PC-9 (cell line): ENCODE measurements at regions not wholly inside any gene's neighbourhood (a gene's known extent, or its start where the extent isn't known, plus 50 kb on each side); places are given as distances from the start of the nearest gene placed in this dataset.

Source experiments
- EZH2 ChIP-seq: fragments of 200-600 bp; sonication (generic); IDR thresholded peaks from 2 replicates; pipeline ENCODE4 v1.8.0; 2017; ENCODE audit warnings: antibody characterized with exemption, low read depth
- TF ChIP-seq, protein P1 (sequence below): fragments of 200-600 bp; sonication (generic); conservative IDR thresholded peaks from 2 replicates; pipeline ENCODE4 v1.6.1; 2017; ENCODE audit warnings: mixed run types, antibody characterized with exemption, mild to moderate bottlenecking, moderate library complexity

DNA sequence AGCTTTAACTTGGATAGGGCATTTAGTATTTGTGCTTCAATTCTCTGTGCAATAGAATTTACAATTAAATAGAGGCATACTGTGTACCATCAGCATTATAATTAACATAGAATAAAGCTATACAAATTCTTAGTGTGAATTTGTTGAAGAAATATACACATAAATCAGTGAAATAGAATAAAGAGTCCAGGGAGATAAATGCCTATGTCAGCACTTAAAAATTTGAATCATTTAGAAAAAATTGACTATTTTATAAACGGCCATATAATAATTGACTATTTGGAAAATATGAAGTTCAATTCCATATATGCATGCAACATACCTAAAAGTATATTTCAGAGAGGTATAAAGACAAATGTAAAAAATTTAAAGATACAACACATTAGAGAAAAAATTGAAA lies 348.7 kb downstream of the NR4A2 start:
- TF ChIP-seq, protein P1, sequence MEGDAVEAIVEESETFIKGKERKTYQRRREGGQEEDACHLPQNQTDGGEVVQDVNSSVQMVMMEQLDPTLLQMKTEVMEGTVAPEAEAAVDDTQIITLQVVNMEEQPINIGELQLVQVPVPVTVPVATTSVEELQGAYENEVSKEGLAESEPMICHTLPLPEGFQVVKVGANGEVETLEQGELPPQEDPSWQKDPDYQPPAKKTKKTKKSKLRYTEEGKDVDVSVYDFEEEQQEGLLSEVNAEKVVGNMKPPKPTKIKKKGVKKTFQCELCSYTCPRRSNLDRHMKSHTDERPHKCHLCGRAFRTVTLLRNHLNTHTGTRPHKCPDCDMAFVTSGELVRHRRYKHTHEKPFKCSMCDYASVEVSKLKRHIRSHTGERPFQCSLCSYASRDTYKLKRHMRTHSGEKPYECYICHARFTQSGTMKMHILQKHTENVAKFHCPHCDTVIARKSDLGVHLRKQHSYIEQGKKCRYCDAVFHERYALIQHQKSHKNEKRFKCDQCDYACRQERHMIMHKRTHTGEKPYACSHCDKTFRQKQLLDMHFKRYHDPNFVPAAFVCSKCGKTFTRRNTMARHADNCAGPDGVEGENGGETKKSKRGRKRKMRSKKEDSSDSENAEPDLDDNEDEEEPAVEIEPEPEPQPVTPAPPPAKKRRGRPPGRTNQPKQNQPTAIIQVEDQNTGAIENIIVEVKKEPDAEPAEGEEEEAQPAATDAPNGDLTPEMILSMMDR = no peak
- no peak for TF ChIP-seq EZH2
